ENCODE measurements at regions not wholly inside any gene's neighbourhood (a gene's known extent, or its start where the extent isn't known, plus 50 kb on each side); places are given as distances from the start of the nearest gene placed in this dataset.
"Not testable (repeated sequence)": the region's sequence is repeated elsewhere in the genome, so short reads cannot be mapped to it uniquely, and the experiment has no call there.

GRCh38 chr6:34646714-34647113 is 49.9 kb downstream of the ILRUN start:
- TF ChIP-seq, protein P1, sequence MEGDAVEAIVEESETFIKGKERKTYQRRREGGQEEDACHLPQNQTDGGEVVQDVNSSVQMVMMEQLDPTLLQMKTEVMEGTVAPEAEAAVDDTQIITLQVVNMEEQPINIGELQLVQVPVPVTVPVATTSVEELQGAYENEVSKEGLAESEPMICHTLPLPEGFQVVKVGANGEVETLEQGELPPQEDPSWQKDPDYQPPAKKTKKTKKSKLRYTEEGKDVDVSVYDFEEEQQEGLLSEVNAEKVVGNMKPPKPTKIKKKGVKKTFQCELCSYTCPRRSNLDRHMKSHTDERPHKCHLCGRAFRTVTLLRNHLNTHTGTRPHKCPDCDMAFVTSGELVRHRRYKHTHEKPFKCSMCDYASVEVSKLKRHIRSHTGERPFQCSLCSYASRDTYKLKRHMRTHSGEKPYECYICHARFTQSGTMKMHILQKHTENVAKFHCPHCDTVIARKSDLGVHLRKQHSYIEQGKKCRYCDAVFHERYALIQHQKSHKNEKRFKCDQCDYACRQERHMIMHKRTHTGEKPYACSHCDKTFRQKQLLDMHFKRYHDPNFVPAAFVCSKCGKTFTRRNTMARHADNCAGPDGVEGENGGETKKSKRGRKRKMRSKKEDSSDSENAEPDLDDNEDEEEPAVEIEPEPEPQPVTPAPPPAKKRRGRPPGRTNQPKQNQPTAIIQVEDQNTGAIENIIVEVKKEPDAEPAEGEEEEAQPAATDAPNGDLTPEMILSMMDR (IDR thresholded peaks at IDR 0.05): no peak
- TF ChIP-seq POLR2A (IDR thresholded peaks at IDR 0.05): no peak
- WGBS, 2 donors: 96 to 98% methylated on average over 2 of the region's 2 CpGs
- DNase-seq (ENCODE audit: low spot score in 2 of 2): no peak
- H3K4me3 ChIP-seq (ENCODE audit: low read depth, poor library complexity, severe bottlenecking): no peak overlapping the region
- intact Hi-C loops (cut with DNase I; ENCODE audit: low total_unique reads): no loop called here

DNA sequence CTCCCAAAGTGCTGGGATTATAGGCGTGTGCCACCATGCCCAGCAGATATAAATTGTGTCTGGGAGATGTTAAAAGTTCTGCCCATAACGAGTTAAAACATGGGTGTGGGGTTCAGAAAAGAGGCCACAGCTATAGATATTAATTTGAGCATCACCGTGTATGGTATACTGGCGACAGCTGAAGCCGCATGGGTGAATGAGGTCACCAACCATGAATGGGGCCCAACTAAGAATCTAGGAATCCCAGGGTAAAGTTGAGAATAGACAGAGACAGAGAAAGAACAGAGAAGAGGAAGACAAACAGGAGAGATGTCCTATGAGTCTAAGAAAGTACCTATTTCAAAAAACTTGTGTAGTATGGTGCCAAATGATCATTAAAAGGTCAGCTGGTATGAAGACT is 50.9 kb downstream of the ILRUN start:
- TF ChIP-seq, protein P1 (IDR thresholded peaks at IDR 0.05): no peak
- TF ChIP-seq POLR2A (IDR thresholded peaks at IDR 0.05): no peak
- no peak for DNase-seq (ENCODE audit: low spot score in 2 of 2)
- 91 to 92% methylated on average over 5 of the region's 5 CpGs for WGBS, 2 donors
- no peak overlapping the region for H3K4me3 ChIP-seq (ENCODE audit: low read depth, poor library complexity, severe bottlenecking)
- intact Hi-C loops (cut with DNase I; ENCODE audit: low total_unique reads): no loop called here

- intact Hi-C loops (cut with DNase I; ENCODE audit: low total_unique reads): no loop called here
These were observed 51.9 kb downstream of the ILRUN start for GRCh38 chr6:34644716-34645115.

GRCh38 chr6:34642427-34642826 is 54.1 kb downstream of the ILRUN start:
- DNase-seq (ENCODE audit: low spot score in 2 of 2): no peak
- TF ChIP-seq, protein P1 (IDR thresholded peaks at IDR 0.05): no peak
- no peak for TF ChIP-seq POLR2A (IDR thresholded peaks at IDR 0.05)
- intact Hi-C loops (cut with DNase I; ENCODE audit: low total_unique reads): no loop called here
- no peak overlapping the region for H3K4me3 ChIP-seq (ENCODE audit: low read depth, poor library complexity, severe bottlenecking)
- WGBS, 2 donors: 92 to 98% methylated on average over 3 of the region's 3 CpGs

More at GRCh38 chr6:34644716-34645115, 51.9 kb downstream of the ILRUN start:
- TF ChIP-seq, protein P1 (IDR thresholded peaks at IDR 0.05): no peak
- no peak for TF ChIP-seq POLR2A (IDR thresholded peaks at IDR 0.05)
- 52 to 74% methylated on average over 1 of the region's 1 CpG for WGBS, 2 donors
- H3K4me3 ChIP-seq (ENCODE audit: low read depth, poor library complexity, severe bottlenecking): no peak overlapping the region
- DNase-seq (ENCODE audit: low spot score in 2 of 2): no peak

GRCh38 chr6:34640074-34640849 is 56.3 kb downstream of the ILRUN start:
- DNase-seq (ENCODE audit: low spot score in 2 of 2); H3K4me3 ChIP-seq (ENCODE audit: low read depth, poor library complexity, severe bottlenecking); intact Hi-C loops (cut with DNase I; ENCODE audit: low total_unique reads): not testable (repeated sequence)
- 92 to 93% methylated on average over 16 of the region's 16 CpGs for WGBS, 2 donors

DNA sequence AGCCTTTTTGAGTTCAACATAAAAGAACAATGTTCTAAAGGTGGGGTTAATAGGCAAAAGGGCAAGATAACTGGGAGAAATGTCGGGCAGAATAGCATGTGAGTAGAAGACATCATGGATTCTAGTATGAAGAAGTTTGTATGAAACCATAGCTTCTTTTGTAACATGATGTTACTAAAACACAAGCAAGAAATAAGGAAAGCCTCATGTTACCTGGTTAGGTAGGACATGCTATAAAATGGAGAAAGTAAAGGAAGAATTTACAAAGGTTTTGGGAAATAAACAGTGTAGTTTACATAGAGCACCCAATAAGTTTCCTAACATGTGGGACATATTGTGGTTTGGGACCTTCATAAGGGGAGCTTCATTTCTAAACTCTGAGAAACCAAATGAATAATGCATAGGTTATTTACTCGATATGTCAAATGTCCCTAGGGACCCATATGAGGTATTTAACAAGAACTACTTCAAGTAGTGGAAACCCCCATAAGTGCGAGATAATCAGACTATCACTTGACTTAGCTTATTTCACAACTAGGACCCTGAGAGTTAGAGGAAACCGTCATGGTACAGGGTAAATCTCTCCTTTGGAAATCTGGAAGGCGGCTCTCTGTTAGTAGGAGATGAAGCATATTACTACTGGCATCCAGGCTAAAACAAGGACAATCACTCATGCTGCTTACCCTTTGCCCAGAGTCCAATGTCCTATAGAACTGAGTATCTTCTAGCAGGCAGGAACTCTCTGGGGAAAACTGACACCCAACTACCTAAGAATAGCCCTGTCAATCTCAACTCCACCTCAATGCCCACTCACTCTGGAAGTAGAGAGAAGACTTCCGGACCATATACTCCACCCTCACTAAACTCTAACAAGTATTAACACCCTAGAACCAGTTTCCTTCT is 57.5 kb downstream of the ILRUN start:
- TF ChIP-seq POLR2A (IDR thresholded peaks at IDR 0.05): no peak
- TF ChIP-seq, protein P1 (IDR thresholded peaks at IDR 0.05): no peak
- no peak overlapping the region for H3K4me3 ChIP-seq (ENCODE audit: low read depth, poor library complexity, severe bottlenecking)
- intact Hi-C loops (cut with DNase I; ENCODE audit: low total_unique reads): no loop called here
- DNase-seq (ENCODE audit: low spot score in 2 of 2): no peak
- 92 to 93% methylated on average over 6 of the region's 6 CpGs for WGBS, 2 donors

Measured in lower leg skin (tissue), 4 donors.